Skin of body (tissue), 1 donor: ENCODE measurements at regions not wholly inside any gene's neighbourhood (a gene's known extent, or its start where the extent isn't known, plus 50 kb on each side); places are given as distances from the start of the nearest gene placed in this dataset.

Experiments used
- DNase-seq: peaks from one replicate; lab custom pipeline; 2025; lab: John Stamatoyannopoulos, UW

GRCh38 chr12:42969355-42969754, 379.8 kb upstream of the PRICKLE1 start:
- no peak for DNase-seq

DNA sequence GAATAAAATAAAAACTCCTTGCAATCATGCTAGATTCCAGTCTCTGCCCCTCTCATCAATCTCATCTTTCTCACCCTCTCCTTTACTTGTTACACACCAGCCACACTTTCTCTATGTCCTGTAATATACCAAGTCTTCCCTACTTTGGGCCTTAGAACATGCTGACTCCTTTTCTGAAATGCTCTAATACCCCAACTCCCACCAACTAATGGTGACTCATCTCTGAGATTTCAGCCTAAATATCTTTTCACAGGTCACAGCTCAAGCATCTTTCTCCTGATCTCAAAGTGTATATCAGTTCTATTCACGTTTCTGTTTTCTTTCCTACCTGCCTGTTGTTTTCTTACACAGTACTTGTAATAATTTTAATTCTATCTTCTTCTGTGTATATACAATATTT, 378.9 kb upstream of the PRICKLE1 start:
- DNase-seq, result no peak

GRCh38 chr12:42967850-42968249, 378.3 kb upstream of the PRICKLE1 start:
- no peak for DNase-seq

DNA sequence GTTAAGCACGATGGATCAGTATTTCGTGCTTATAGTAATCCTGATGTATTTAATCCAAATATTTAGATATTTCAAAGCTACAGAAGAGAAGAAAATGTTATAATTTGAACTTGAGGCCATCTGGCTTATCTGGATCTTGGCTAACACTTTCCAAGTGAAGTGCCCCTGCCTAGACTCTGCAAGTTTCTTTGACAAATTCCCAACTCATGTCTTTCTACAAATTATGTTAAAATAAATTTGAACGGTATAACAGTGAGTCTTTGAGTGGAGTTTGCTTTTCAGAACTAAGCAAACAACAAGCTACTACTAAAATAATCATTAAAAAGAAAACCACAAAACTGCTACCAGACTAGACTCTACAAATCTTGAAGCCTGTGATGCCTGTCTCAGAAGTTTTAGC, 374.4 kb upstream of the PRICKLE1 start:
- no peak for DNase-seq

- DNase-seq, result no peak
Observed at GRCh38 chr12:42962384-42962783, 372.8 kb upstream of the PRICKLE1 start.

DNA sequence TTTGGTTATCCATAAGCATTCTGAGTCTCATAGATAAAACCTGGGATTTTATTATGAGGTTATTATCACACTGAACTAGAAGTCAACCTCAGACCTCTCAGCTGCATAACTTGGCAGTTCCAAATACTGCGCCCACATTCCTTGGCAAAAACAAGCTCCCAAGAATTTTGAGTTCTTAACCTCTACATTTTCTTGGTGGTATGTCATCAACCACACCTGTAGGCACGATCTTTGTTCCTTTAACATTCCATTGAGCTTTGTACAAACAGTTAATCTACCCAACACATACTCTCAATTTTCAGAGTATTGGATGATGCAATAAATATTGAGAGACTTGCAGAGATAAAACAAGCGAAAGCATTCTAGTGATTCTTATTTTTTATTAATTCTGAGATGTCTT, 371.8 kb upstream of the PRICKLE1 start:
- DNase-seq, result no peak

DNA sequence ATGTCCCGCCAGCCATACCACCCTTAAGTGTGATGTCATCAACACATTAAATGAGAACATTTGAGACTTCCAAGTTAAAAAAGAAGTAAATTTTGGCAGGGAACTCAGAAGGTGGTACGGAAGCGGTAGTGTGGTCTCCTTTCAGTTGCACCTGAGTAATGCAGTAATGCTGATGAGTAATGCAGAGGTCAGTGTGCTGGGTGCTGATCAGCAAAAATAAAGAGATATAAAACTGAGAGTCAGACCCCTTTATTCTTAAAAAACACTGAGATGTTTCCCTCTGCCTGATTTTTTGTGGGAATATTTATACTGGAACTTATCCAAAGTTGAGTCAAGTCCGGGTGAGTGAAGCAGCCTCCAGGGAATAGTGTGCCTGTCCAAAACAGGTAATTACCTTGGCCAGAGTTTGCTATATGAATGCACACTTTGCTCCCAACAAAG, 370.6 kb upstream of the PRICKLE1 start:
- DNase-seq, result no peak

DNA sequence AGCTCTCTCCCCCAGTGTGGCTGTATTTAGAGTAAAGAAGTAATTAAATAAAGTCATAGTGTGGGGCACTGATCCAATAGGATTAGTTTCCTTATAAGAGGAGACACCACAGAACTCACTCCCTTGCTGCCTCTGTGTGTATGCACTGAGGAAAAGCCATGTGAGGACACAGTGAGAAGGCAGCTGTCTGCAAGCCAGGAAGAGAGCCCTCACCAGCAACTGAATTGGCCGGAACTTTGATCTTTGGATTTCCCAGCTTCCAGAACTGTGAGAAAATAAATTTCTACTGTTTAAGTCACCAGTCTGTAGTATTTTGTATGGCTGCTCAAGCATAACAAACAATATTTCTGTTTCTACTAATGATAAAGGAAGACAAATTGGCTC, 368.7 kb upstream of the PRICKLE1 start:
- DNase-seq, result no peak

GRCh38 chr12:42957561-42958290, 368.2 kb upstream of the PRICKLE1 start:
- no peak for DNase-seq

- no peak for DNase-seq
Observed at GRCh38 chr12:42957136-42957535, 367.6 kb upstream of the PRICKLE1 start.

DNA sequence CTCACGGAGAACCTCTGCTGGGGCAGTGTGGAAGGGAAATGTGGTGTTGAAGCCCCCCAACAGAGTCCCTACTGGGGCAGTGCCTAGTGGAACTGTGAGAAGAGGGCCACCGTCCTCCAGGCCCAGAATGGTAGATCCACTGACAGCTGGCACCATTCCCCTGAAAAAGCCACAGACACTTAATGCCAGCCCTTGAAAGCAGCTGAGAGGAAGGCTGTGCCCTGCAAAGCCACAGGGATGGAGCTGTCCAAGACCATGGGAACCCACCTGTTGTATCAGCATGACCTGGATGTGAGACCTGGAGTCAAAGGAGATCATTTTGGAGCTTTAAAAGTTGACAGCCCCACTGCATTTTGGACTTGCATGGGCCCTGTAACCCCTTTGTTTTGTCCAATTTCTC, 363.5 kb upstream of the PRICKLE1 start:
- DNase-seq, result no peak

DNA sequence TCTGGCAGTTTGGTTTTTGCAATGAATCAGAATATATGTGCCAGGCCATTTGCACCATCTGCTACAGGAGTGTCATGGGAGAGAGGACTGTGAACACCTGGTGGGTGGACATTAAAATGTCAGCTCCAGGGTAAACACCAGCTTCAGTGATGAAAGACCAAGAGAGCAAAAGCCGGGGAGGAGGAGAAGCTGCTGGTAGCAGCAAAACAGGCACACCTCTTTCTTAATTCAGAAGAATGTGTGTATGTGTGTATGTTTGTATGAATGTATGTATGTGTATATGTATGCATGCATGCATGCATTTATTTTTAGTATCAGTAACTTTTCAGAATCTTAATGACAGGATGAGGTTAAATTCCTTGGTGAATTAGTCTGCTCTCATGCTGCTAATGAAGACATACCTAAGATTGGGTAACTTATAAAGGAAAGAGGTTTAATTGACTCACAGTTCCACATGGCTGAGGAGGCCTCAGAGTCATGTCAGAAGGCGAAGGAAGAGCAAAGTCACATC, 357.4 kb upstream of the PRICKLE1 start:
- no peak for DNase-seq

DNA sequence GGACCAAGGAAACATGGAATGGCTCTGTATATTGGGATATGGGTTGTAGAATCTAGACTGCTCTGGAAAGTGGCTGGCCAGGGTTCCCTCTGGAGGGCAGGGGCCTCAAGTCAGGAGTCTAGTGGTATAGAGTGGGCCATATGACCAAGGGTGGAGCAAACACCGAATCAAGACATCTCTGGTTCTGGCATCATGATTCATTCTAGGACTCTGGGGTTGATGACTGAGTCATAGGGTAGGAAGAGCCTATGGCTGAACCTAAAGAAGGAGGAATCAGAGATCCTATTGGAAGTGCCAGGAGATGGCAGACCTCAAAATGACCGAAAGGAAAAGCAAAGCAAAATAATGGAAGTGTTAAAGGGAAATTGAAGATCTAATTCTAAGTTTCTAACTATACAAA, 356.4 kb upstream of the PRICKLE1 start:
- DNase-seq, result no peak

GRCh38 chr12:42944516-42944915, 355.0 kb upstream of the PRICKLE1 start:
- DNase-seq, result no peak

- no peak for DNase-seq
Observed at GRCh38 chr12:42936991-42937390, 347.4 kb upstream of the PRICKLE1 start.

DNA sequence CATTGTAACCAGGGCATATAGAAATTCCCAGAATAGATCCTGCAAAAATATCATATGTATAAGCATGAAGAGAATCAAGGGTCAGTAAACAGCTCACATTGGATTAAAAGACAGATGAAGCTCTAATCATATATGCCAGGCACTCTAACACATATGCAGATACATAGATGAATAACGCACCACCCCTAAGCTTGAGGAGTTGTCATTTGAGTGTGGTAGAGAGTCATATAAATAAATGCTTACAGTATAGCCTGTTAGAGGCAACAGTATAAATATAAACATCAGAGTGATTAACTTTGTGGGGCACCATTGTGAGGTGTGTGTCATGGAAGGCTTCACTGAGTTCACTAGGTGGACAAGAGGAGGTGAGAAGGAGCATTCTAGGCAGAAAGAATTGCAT, 346.7 kb upstream of the PRICKLE1 start:
- DNase-seq, result no peak

DNA sequence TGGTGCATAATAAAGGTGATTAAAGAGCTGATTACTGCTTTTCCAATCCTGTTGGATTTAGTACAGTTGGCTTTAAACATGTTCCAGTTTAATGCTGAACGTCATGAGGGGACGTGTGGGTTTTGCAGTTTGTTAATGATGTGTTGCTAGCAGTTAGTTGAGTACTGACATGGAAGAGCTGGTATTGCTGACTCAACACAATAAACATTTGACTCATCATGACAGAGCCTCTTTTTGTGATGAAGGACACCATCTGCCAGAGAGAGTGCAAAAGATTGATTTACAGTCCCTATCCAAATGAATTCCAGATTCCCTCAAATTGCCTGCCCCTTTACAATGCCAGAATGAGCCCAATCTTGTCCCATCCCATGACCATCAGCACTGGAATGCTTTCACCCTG, 346.2 kb upstream of the PRICKLE1 start:
- no peak for DNase-seq

GRCh38 chr12:42935090-42935489, 345.5 kb upstream of the PRICKLE1 start:
- no peak for DNase-seq

DNA sequence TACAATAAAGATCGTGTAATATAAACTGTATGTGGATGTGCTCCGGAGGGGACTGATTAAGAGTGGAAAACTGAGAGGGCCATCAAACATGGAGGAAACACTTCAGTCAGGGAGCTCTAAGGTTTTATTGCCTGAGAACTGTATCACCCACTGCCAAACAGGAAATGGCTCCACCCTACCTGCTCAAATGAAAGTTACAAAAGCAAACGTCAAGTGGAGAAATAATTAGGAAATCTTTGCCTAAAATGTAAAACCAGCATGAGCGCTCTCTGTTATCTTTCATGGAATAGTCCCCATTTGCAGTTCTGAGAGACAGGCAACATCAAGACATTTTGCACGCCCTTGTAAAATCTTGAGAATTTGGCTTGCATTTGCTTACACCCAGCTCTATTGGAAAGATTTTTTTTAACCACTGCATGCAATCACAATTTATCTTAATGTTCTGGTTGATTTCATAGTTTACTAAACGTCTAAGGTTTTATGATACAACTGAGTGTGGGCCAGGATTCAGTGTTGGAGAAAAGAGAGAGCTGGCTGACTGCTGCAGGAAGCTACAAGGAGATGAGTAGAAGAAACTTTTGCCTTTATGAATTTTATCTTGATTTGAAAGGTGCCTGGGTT, 344.0 kb upstream of the PRICKLE1 start:
- no peak for DNase-seq

DNA sequence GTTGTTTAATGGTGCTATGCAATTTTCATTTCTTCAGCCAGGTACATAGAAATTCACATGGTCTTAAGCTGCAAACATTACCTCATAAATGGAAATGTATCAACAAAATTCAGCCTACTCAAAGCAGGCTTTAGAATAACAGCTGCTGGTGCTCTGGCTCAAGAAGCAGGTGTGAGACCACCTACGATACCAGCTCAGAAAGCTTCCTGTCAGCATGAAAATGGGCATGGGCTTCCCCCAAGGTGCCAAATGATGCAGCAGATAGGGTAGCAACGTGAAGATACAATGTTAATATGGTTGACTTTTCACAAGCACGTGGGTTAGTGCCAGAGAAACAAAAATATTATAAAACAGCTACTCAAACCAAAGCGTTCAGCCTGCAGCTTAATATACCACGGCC, 343.4 kb upstream of the PRICKLE1 start:
- DNase-seq, result no peak

GRCh38 chr12:42926232-42926631, 336.7 kb upstream of the PRICKLE1 start:
- DNase-seq, result no peak

DNA sequence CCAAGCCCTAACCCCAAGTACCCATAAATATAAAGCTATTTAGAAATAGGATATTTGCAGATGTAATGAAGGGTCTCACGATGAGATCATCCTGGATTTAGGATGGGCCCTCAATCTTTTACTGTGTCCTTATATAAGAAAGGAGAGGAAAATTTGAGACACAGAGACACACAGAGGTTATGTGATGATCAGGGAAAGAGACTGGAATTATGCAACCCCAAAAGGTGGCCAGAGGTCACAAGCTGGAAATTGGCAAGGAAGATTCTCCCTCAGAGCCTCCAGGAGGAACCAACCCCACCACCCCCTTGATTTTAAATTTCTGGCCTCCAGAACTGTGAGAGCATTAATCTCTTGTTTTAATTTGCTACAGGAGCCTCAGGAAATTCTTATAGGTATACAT, 334.9 kb upstream of the PRICKLE1 start:
- no peak for DNase-seq

GRCh38 chr12:42923583-42923982, 334.0 kb upstream of the PRICKLE1 start:
- DNase-seq, result peak; percentile 53
